Heart left ventricle (tissue), 13 donors: ENCODE measurements at regions not wholly inside any gene's neighbourhood (a gene's known extent, or its start where the extent isn't known, plus 50 kb on each side); places are given as distances from the start of the nearest gene placed in this dataset.

ENCODE experiments used
- CTCF ChIP-seq, 12 donors: fragments of 200-600 bp; sonication (generic) in 4 of 12; IDR thresholded peaks; one replicate each; pipeline versions ENCODE4 v1.5.0 to v1.8.0; 2018 to 2022; ENCODE audit warnings: antibody characterized with exemption in 12 of 12, mild to moderate bottlenecking in 5 of 12
- POLR2A ChIP-seq, 2 donors: fragments of 450-650 bp; IDR thresholded peaks; one replicate each; pipeline ENCODE4 v1.6.1; 2017; ENCODE audit warnings: antibody characterized with exemption in 2 of 2, mild to moderate bottlenecking in 2 of 2, moderate library complexity in 2 of 2
- donor health status: ischemic (EF 13 %, LVEDD 7.1; RV severe dilation, severe dysfunction).
- donor health status: DM: no; HTN: yes; CAD: no.
- donor health status: DM: no; HTN: no; CAD: no.
- donor health status: ischemic (EF 25% LVEDD 6.9; RV normal size, moderate dysfunction).
- donor health status: ischemic (EF 25% LVEDD 5.7; RV mildly dilated, moderate dysfunction).
- donor health status: ischemic (EF 35%, LVEDD 5.7; RV mildly dilated, moderate dysfunction).
- donor health status: nonischemic (EF 11% LVEDD 7.7; RV severe dilation, severe dysfunction).
- donor health status: DM: yes; HTN: yes; CAD: no.
- donor health status: PGD.
- donor health status: ischemic (EF 29% LVEDD 5.4; RV normal size, mild dysfunction).
- donor health status: nonischemic (EF 23%, LVEDD 6.1; RV moderate dilation, normal function).

- TF ChIP-seq POLR2A (IDR thresholded peaks at IDR 0.05) (no peak), CTCF (IDR thresholded peaks at IDR 0.05) (no peak)
Observed at GRCh38 chr21:32867597-32867996, 96.0 kb upstream of the PAXBP1 start.
